ENCODE measurements at regions not wholly inside any gene's neighbourhood (a gene's known extent, or its start where the extent isn't known, plus 50 kb on each side); places are given as distances from the start of the nearest gene placed in this dataset.

GRCh38 chr3:189449084-189449483, 182.1 kb upstream of the TP63 start:
- Histone ChIP-seq H3K4me3 (ENCODE audit: low read length) (no peak overlapping the region), H3K9me3 (replicated peaks; ENCODE audit: control insufficient read depth, low read depth, low read length) (no peaks in the 10 kb centered on the region), H3K27me3 (ENCODE audit: control insufficient read depth, insufficient read depth, low read length) (no peaks in the 10 kb centered on the region), H3K36me3 (ENCODE audit: control insufficient read depth, insufficient read depth, low read length) (no peaks in the 10 kb centered on the region), H3K4me1 (ENCODE audit: control insufficient read depth, insufficient read depth, low read length) (no peaks in the 10 kb centered on the region), H3K27ac (ENCODE audit: low read length) (no peak overlapping the region)
- WGBS (ENCODE audit: insufficient coverage): no CpG with 5 or more reads among the region's 1 CpG
- peak; percentile 64 for DNase-seq

GRCh38 chr3:189455009-189455408, 176.2 kb upstream of the TP63 start:
- WGBS (ENCODE audit: insufficient coverage): 84% methylated on average over 3 of the region's 5 CpGs
- Histone ChIP-seq H3K4me1 (ENCODE audit: control insufficient read depth, insufficient read depth, low read length) (peaks cover 4% of the 10 kb centered on the region), H3K9me3 (replicated peaks; ENCODE audit: control insufficient read depth, low read depth, low read length) (no peaks in the 10 kb centered on the region), H3K36me3 (ENCODE audit: control insufficient read depth, insufficient read depth, low read length) (no peaks in the 10 kb centered on the region), H3K27ac (ENCODE audit: low read length) (no peak overlapping the region), H3K4me3 (ENCODE audit: low read length) (no peak overlapping the region), H3K27me3 (ENCODE audit: control insufficient read depth, insufficient read depth, low read length) (no peaks in the 10 kb centered on the region)
- DNase-seq: no peak

- Histone ChIP-seq H3K27ac (ENCODE audit: low read length) (no peak overlapping the region), H3K4me3 (ENCODE audit: low read length) (no peak overlapping the region), H3K36me3 (ENCODE audit: control insufficient read depth, insufficient read depth, low read length) (no peaks in the 10 kb centered on the region), H3K27me3 (ENCODE audit: control insufficient read depth, insufficient read depth, low read length) (no peaks in the 10 kb centered on the region), H3K9me3 (replicated peaks; ENCODE audit: control insufficient read depth, low read depth, low read length) (no peaks in the 10 kb centered on the region), H3K4me1 (ENCODE audit: control insufficient read depth, insufficient read depth, low read length) (peaks cover 4% of the 10 kb centered on the region)
- WGBS (ENCODE audit: insufficient coverage): 43% methylated on average over 5 of the region's 6 CpGs
- DNase-seq: peak; percentile 54
These were observed 175.4 kb upstream of the TP63 start for GRCh38 chr3:189455641-189456417.

DNA sequence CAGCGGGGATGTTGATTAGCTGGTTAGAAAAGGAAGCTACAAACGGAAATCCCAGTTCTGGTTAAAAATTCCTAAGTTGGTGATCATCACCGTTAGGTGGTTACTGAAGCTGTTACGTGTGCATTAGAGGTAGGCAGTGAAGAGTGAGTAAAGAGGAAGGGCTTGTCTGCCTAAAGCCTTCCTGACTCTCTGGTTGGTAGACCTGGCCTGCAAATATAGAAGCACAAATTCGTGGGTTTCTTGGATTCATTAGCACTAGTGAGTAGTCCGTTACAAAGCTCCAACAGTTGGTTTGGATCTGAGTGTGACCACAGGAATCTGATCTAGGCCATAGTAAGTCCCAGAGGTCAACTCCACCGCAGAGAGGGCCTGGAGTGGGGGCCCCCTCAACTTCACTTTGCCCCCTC, 174.0 kb upstream of the TP63 start:
- Histone ChIP-seq H3K36me3 (ENCODE audit: control insufficient read depth, insufficient read depth, low read length) (no peaks in the 10 kb centered on the region), H3K27ac (ENCODE audit: low read length) (peak overlapping the region; percentile 17), H3K9me3 (replicated peaks; ENCODE audit: control insufficient read depth, low read depth, low read length) (no peaks in the 10 kb centered on the region), H3K27me3 (ENCODE audit: control insufficient read depth, insufficient read depth, low read length) (no peaks in the 10 kb centered on the region), H3K4me1 (ENCODE audit: control insufficient read depth, insufficient read depth, low read length) (peaks cover 4% of the 10 kb centered on the region), H3K4me3 (ENCODE audit: low read length) (no peak overlapping the region)
- DNase-seq: peak; percentile 55
- WGBS (ENCODE audit: insufficient coverage): 60% methylated on average over 6 of the region's 7 CpGs

DNA sequence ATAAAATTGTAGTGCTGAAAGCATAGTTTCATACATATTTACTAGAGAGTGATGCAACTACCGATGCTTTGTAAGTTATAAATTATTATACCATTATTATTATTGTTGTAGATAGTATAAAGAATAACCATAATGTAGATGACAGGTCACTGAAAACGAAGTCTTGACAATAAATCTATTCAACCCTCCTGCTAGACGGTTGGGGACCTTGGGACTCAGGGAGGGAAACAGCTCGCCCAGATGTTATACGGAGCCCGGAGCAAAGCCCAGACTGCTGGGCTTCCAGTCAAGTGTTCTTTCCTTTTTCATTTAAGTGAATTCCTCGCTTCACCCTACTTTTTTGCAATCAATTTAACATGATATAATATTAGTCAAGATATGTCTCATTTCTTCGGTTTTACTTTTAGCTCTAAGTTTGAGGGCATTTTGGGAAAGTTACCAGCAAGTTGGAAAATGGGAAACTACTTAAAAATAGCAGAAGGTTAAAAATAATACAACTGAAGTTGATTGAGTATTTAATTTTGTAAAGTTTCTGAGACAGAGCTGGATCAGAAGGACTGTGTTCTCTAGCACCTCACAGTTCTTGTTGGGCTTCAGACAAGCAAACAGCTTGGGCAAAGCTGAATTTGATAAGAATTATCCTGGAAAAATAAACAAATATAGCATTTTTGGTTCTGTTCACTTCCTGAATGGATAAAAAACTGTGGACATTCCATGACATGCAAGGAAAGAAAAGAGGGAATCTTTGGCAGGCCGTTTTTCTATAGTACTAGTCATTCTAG, 173.4 kb upstream of the TP63 start:
- Histone ChIP-seq H3K27me3 (ENCODE audit: control insufficient read depth, insufficient read depth, low read length) (no peaks in the 10 kb centered on the region), H3K4me3 (ENCODE audit: low read length) (no peak overlapping the region), H3K9me3 (replicated peaks; ENCODE audit: control insufficient read depth, low read depth, low read length) (no peaks in the 10 kb centered on the region), H3K36me3 (ENCODE audit: control insufficient read depth, insufficient read depth, low read length) (no peaks in the 10 kb centered on the region), H3K27ac (ENCODE audit: low read length) (peak overlapping the region; percentile 17), H3K4me1 (ENCODE audit: control insufficient read depth, insufficient read depth, low read length) (peaks cover 4% of the 10 kb centered on the region)
- DNase-seq: peak; percentile 85
- 40% methylated on average over 1 of the region's 9 CpGs for WGBS (ENCODE audit: insufficient coverage)

- Histone ChIP-seq H3K9me3 (replicated peaks; ENCODE audit: control insufficient read depth, low read depth, low read length) (no peaks in the 10 kb centered on the region), H3K4me3 (ENCODE audit: low read length) (no peak overlapping the region), H3K27me3 (ENCODE audit: control insufficient read depth, insufficient read depth, low read length) (no peaks in the 10 kb centered on the region), H3K27ac (ENCODE audit: low read length) (no peak overlapping the region), H3K4me1 (ENCODE audit: control insufficient read depth, insufficient read depth, low read length) (peaks cover 4% of the 10 kb centered on the region), H3K36me3 (ENCODE audit: control insufficient read depth, insufficient read depth, low read length) (no peaks in the 10 kb centered on the region)
- DNase-seq: peak; percentile 74
- 69% methylated on average over 5 of the region's 7 CpGs for WGBS (ENCODE audit: insufficient coverage)
These were observed 172.7 kb upstream of the TP63 start for GRCh38 chr3:189458528-189458927.

DNA sequence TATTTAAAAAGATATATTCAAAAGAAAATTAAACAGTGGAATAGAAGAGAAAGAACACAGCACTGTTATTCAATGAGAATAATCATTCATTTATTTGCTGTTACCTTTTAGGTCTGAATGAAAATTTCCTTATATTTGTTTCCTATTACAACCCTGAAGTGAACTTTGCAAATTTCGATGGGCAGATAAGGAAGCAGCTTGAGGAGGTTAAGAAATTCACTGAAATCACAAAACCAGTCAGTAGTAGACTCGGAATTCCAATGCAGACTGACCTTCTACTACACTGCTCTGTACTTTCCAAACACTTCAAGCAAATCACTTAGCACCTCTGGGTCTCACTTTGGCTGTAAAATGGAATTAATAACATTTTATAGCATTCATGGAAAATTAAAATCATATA, 172.0 kb upstream of the TP63 start:
- peaks cover 4% of the 10 kb centered on the region for H3K4me1 ChIP-seq (ENCODE audit: control insufficient read depth, insufficient read depth, low read length)
- no peak for DNase-seq
- H3K36me3 ChIP-seq (ENCODE audit: control insufficient read depth, insufficient read depth, low read length): no peaks in the 10 kb centered on the region
- WGBS (ENCODE audit: insufficient coverage): no CpG with 5 or more reads among the region's 2 CpGs
- H3K27ac ChIP-seq (ENCODE audit: low read length): no peak overlapping the region
- H3K9me3 ChIP-seq (replicated peaks; ENCODE audit: control insufficient read depth, low read depth, low read length): no peaks in the 10 kb centered on the region
- no peak overlapping the region for H3K4me3 ChIP-seq (ENCODE audit: low read length)
- no peaks in the 10 kb centered on the region for H3K27me3 ChIP-seq (ENCODE audit: control insufficient read depth, insufficient read depth, low read length)

GRCh38 chr3:189460511-189460910, 170.7 kb upstream of the TP63 start:
- H3K4me1 ChIP-seq (ENCODE audit: control insufficient read depth, insufficient read depth, low read length): peaks cover 4% of the 10 kb centered on the region
- H3K9me3 ChIP-seq (replicated peaks; ENCODE audit: control insufficient read depth, low read depth, low read length): no peaks in the 10 kb centered on the region
- H3K27me3 ChIP-seq (ENCODE audit: control insufficient read depth, insufficient read depth, low read length): no peaks in the 10 kb centered on the region
- no peak overlapping the region for H3K27ac ChIP-seq (ENCODE audit: low read length)
- DNase-seq: no peak
- no peak overlapping the region for H3K4me3 ChIP-seq (ENCODE audit: low read length)
- no CpG with 5 or more reads among the region's 2 CpGs for WGBS (ENCODE audit: insufficient coverage)
- H3K36me3 ChIP-seq (ENCODE audit: control insufficient read depth, insufficient read depth, low read length): no peaks in the 10 kb centered on the region

DNA sequence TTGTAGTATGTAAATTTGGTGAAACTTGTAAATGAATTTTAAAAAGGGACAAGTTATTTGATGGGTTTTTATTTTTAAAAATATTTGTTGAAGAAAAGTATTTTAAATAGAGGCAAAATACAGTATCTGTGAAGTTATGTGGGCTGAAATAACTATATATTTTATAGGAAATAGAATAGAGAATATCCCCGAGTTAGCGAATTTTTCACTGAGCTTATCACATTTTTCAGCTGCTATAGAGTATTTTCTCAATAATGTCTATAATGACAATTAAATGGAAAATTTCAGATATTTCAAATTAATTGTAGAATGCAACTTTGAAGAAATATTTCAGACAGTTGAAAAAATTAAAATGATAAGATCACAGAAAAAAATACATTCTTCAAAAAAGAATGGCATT, 166.4 kb upstream of the TP63 start:
- no peak for DNase-seq
- no peaks in the 10 kb centered on the region for H3K36me3 ChIP-seq (ENCODE audit: control insufficient read depth, insufficient read depth, low read length)
- H3K27ac ChIP-seq (ENCODE audit: low read length): no peak overlapping the region
- WGBS (ENCODE audit: insufficient coverage): no CpG with 5 or more reads among the region's 2 CpGs
- no peaks in the 10 kb centered on the region for H3K4me1 ChIP-seq (ENCODE audit: control insufficient read depth, insufficient read depth, low read length)
- H3K9me3 ChIP-seq (replicated peaks; ENCODE audit: control insufficient read depth, low read depth, low read length): no peaks in the 10 kb centered on the region
- no peak overlapping the region for H3K4me3 ChIP-seq (ENCODE audit: low read length)
- no peaks in the 10 kb centered on the region for H3K27me3 ChIP-seq (ENCODE audit: control insufficient read depth, insufficient read depth, low read length)

GRCh38 chr3:189466004-189466403, 165.2 kb upstream of the TP63 start:
- no peak overlapping the region for H3K4me3 ChIP-seq (ENCODE audit: low read length)
- no peak for DNase-seq
- no CpG with 5 or more reads among the region's 2 CpGs for WGBS (ENCODE audit: insufficient coverage)
- no peaks in the 10 kb centered on the region for H3K36me3 ChIP-seq (ENCODE audit: control insufficient read depth, insufficient read depth, low read length)
- no peaks in the 10 kb centered on the region for H3K9me3 ChIP-seq (replicated peaks; ENCODE audit: control insufficient read depth, low read depth, low read length)
- no peaks in the 10 kb centered on the region for H3K4me1 ChIP-seq (ENCODE audit: control insufficient read depth, insufficient read depth, low read length)
- H3K27ac ChIP-seq (ENCODE audit: low read length): no peak overlapping the region
- H3K27me3 ChIP-seq (ENCODE audit: control insufficient read depth, insufficient read depth, low read length): no peaks in the 10 kb centered on the region
